ENCODE measurements at regions not wholly inside any gene's neighbourhood (a gene's known extent, or its start where the extent isn't known, plus 50 kb on each side); places are given as distances from the start of the nearest gene placed in this dataset.

- TF ChIP-seq CREB1 (IDR thresholded peaks at IDR 0.05) (no peak), JUN (IDR thresholded peaks at IDR 0.05; ENCODE audit: low read depth, low read length) (no peak)
Measured at GRCh38 chr9:99638971-99639370, 182.7 kb upstream of the NR4A3 start (continued).

GRCh38 chr9:99647604-99648003, 174.1 kb upstream of the NR4A3 start:
- H4K20me1 ChIP-seq (replicated peaks in 1 of 2; ENCODE audit: control insufficient read depth in 1 of 2, insufficient read depth in 2 of 2, low read length in 2 of 2), result no peaks in the 10 kb centered on the region
- ChIA-PET POLR2A (ENCODE audit: partially characterized antibody) (no interaction called here), CTCF (ENCODE audit: partially characterized antibody) (no interaction called here)
- no peaks in the 10 kb centered on the region for H3K79me1 ChIP-seq (ENCODE audit: low read depth, low read length)
- FAIRE-seq (no peak), DNase-seq (ENCODE audit: low read depth in 1 of 2, low spot score in 2 of 2) (no peak)
- no peak overlapping the region for H2BK5ac ChIP-seq (ENCODE audit: low read depth, low read length)
- no peak overlapping the region for H3K27ac ChIP-seq (ENCODE audit: low read depth, low read length)
- H2AFZ ChIP-seq (ENCODE audit: low read length), result no peak overlapping the region
- no peak for TF ChIP-seq SP4 (IDR thresholded peaks at IDR 0.05; ENCODE audit: low read length)
- TF ChIP-seq TAF7 (optimal IDR thresholded peaks at IDR 0.05; ENCODE audit: borderline replicate concordance, low read depth, low read length), result no peak
- TF ChIP-seq EP300 (IDR thresholded peaks at IDR 0.05; ENCODE audit: borderline replicate concordance in 1 of 2, low read depth in 2 of 2, low read length in 2 of 2), result no peak
- no peak overlapping the region for H2AK5ac ChIP-seq (ENCODE audit: low read depth, low read length)
- no peak overlapping the region for H2BK15ac ChIP-seq (ENCODE audit: low read length)
- no peaks in the 10 kb centered on the region for H3K23me2 ChIP-seq (ENCODE audit: low read depth, low read length)
- no peak overlapping the region for H3K23ac ChIP-seq (ENCODE audit: insufficient read length)
- no peaks in the 10 kb centered on the region for H3K36me3 ChIP-seq (ENCODE audit: control insufficient read depth in 2 of 4, insufficient read depth in 4 of 4, low read length in 3 of 4)
- H3K9ac ChIP-seq (replicated peaks in 1 of 4; ENCODE audit: extremely low read depth in 1 of 4, low read depth in 3 of 4, low read length in 3 of 4), result no peak overlapping the region
- H2BK12ac ChIP-seq (ENCODE audit: low read depth, low read length), result no peak overlapping the region
- no peaks in the 10 kb centered on the region for H3K79me2 ChIP-seq (ENCODE audit: control insufficient read depth in 1 of 2, insufficient read depth in 2 of 2, low read length in 2 of 2)
- no peak overlapping the region for H3K4me3 ChIP-seq (ENCODE audit: extremely low read depth in 1 of 4, insufficient read depth in 2 of 4, low read depth in 3 of 4, low read length in 4 of 4)
- no peak overlapping the region for H3K14ac ChIP-seq (ENCODE audit: insufficient read length)
- no peak overlapping the region for H2BK20ac ChIP-seq (ENCODE audit: low read length)
- no peak overlapping the region for H4K8ac ChIP-seq (ENCODE audit: extremely low read depth, insufficient read depth, low read length)
- no peak overlapping the region for H3K4me2 ChIP-seq (ENCODE audit: insufficient read depth in 1 of 2, low read depth in 2 of 2, low read length in 2 of 2)
- H3K56ac ChIP-seq (replicated peaks; ENCODE audit: insufficient read length, low read depth, low read length), result no peak overlapping the region
- H4K91ac ChIP-seq (replicated peaks; ENCODE audit: insufficient read length, low read length), result no peak overlapping the region
- H3K4me1 ChIP-seq (replicated peaks in 1 of 4; ENCODE audit: control insufficient read depth in 3 of 4, insufficient read depth in 4 of 4, low read length in 3 of 4), result no peaks in the 10 kb centered on the region
- H2BK120ac ChIP-seq (replicated peaks; ENCODE audit: low read depth, low read length), result no peak overlapping the region
- no peaks in the 10 kb centered on the region for H3K27me3 ChIP-seq (replicated peaks in 1 of 4; ENCODE audit: control insufficient read depth in 3 of 4, extremely low read depth in 1 of 4, insufficient read depth in 3 of 4, low read length in 3 of 4)
- H3K18ac ChIP-seq (ENCODE audit: extremely low read depth, low read length), result no peak overlapping the region
- H4K5ac ChIP-seq (ENCODE audit: insufficient read length, low read depth, low read length), result no peak overlapping the region
- 0 out of 4 replicates have a peak, but pooled peaks cover 0 to 3% of the 10 kb centered on the region in 2 experiments for H3K9me3 ChIP-seq (ENCODE audit: insufficient read depth in 2 of 2, low read depth in 1 of 2, low read length in 1 of 2)
- no peak overlapping the region for H3K4ac ChIP-seq (replicated peaks; ENCODE audit: insufficient read length, low read depth, low read length)
